ENCODE measurements at regions not wholly inside any gene's neighbourhood (a gene's known extent, or its start where the extent isn't known, plus 50 kb on each side); places are given as distances from the start of the nearest gene placed in this dataset.

GRCh38 chr5:5979377-5979760 is 399.0 kb downstream of the MED10 start:
- H3K36me3 ChIP-seq (ENCODE audit: control insufficient read depth in 2 of 2, insufficient read depth in 1 of 2, low read length in 2 of 2) = no peaks in the 10 kb centered on the region
- ChIA-PET POLR2A (no interaction called here), CTCF (no interaction called here)
- H3K4me1 ChIP-seq (ENCODE audit: control insufficient read depth, insufficient read depth, low read length) = no peaks in the 10 kb centered on the region
- no peak overlapping the region for H3K27ac ChIP-seq (ENCODE audit: extremely low read depth, low read depth, low read length)
- H3K9me3 ChIP-seq (ENCODE audit: control insufficient read depth, insufficient read depth, low read depth, low read length) = no peaks in the 10 kb centered on the region
- TF ChIP-seq, protein P1, sequence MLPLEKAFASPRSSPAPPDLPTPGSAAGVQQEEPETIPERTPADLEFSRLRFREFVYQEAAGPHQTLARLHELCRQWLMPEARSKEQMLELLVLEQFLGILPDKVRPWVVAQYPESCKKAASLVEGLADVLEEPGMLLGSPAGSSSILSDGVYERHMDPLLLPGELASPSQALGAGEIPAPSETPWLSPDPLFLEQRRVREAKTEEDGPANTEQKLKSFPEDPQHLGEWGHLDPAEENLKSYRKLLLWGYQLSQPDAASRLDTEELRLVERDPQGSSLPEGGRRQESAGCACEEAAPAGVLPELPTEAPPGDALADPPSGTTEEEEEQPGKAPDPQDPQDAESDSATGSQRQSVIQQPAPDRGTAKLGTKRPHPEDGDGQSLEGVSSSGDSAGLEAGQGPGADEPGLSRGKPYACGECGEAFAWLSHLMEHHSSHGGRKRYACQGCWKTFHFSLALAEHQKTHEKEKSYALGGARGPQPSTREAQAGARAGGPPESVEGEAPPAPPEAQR (tag by site-specific recombination; IDR thresholded peaks at IDR 0.05) = no peak
- TF ChIP-seq, protein P2, sequence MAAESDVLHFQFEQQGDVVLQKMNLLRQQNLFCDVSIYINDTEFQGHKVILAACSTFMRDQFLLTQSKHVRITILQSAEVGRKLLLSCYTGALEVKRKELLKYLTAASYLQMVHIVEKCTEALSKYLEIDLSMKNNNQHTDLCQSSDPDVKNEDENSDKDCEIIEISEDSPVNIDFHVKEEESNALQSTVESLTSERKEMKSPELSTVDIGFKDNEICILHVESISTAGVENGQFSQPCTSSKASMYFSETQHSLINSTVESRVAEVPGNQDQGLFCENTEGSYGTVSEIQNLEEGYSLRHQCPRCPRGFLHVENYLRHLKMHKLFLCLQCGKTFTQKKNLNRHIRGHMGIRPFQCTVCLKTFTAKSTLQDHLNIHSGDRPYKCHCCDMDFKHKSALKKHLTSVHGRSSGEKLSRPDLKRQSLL (tag by site-specific recombination; IDR thresholded peaks at IDR 0.05) = no peak
- TF ChIP-seq ZSCAN5A (tag by site-specific recombination; IDR thresholded peaks at IDR 0.05) (no peak), ZNF571 (tag by site-specific recombination; IDR thresholded peaks at IDR 0.05) (no peak), ZNF350 (tag by site-specific recombination; IDR thresholded peaks at IDR 0.05) (no peak), ZNF654 (tag by site-specific recombination; IDR thresholded peaks at IDR 0.05; ENCODE audit: low read depth) (no peak), MEIS1 (CRISPR knock-in tag; IDR thresholded peaks at IDR 0.05; ENCODE audit: borderline replicate concordance) (no peak), ZNF560 (tag by site-specific recombination; IDR thresholded peaks at IDR 0.05; ENCODE audit: borderline replicate concordance) (no peak), SCRT2 (tag by site-specific recombination; IDR thresholded peaks at IDR 0.05) (no peak), ZNF837 (tag by site-specific recombination; IDR thresholded peaks at IDR 0.05) (no peak)
- H3K4me3 ChIP-seq (ENCODE audit: low read depth, low read length) = no peak overlapping the region

DNA sequence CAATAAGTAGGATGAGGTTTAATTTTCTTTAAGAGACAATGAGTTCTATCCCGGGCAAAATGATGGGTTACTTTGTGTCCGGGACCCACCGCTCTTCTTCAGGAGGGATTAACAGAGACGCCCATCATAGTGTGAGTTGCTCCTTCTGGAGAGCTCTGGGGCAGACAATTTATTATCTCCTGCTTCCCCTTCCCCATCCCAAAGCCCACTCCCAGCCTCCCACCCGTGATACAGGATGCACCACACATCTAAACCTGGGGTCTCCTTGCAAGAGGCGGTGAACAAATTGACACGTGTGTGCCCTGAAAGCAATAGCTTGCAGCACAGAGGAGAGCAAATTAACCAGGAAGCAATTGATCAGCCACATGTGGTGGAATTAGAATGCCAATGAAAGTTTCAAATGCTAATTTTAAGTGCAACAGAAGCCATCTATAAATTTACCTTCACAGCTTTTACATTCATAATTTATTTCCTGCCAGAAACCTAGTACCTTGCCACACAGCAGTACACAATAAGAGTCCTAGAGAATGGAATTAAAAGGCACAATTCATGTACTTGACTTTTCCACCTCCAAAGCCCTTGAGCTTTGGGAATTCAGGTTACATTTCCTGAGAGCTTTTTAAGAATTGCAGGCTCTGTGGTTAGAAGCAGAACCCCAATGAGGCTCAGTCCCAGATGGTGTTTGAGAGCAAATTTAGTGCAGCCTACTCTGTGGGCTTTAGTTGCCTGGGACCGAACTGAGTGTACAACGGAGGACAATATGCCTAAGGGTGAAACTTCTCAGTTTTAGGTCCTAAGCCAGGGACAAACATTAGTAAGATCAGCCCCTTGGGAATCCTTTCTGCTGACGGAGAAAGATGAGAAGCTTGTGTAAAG is 399.6 kb downstream of the MED10 start:
- CTCF ChIA-PET = interaction anchor here (0.9 kb wide), 1 partner anchor 92 kb away, joined by 3 read pairs; no protein-coding TSS in a partner anchor
- H3K36me3 ChIP-seq (ENCODE audit: control insufficient read depth in 2 of 2, insufficient read depth in 1 of 2, low read length in 2 of 2) = no peaks in the 10 kb centered on the region
- no peaks in the 10 kb centered on the region for H3K4me1 ChIP-seq (ENCODE audit: control insufficient read depth, insufficient read depth, low read length)
- H3K9me3 ChIP-seq (ENCODE audit: control insufficient read depth, insufficient read depth, low read depth, low read length) = no peaks in the 10 kb centered on the region
- H3K4me3 ChIP-seq (ENCODE audit: low read depth, low read length) = no peak overlapping the region
- no peak overlapping the region for H3K27ac ChIP-seq (ENCODE audit: extremely low read depth, low read depth, low read length)
- POLR2A ChIA-PET = no interaction called here
- TF ChIP-seq ZNF121 (tag by site-specific recombination; IDR thresholded peaks at IDR 0.05) (no peak), MZF1 (tag by site-specific recombination; IDR thresholded peaks at IDR 0.05; ENCODE audit: borderline replicate concordance) (no peak), ZNF707 (tag by site-specific recombination; IDR thresholded peaks at IDR 0.05) (no peak), ZNF266 (tag by site-specific recombination; IDR thresholded peaks at IDR 0.05; ENCODE audit: low read depth) (no peak), ZNF138 (tag by site-specific recombination; IDR thresholded peaks at IDR 0.05; ENCODE audit: borderline replicate concordance) (no peak), ZNF585B (tag by site-specific recombination; IDR thresholded peaks at IDR 0.05) (no peak), ZSCAN16 (tag by site-specific recombination; IDR thresholded peaks at IDR 0.05) (no peak), KLF17 (tag by site-specific recombination; IDR thresholded peaks at IDR 0.05) (no peak), ZNF133 (tag by site-specific recombination; IDR thresholded peaks at IDR 0.05) (no peak), ZNF518A (tag by site-specific recombination; conservative IDR thresholded peaks at IDR 0.05; ENCODE audit: low read depth) (no peak), ZNF701 (tag by site-specific recombination; IDR thresholded peaks at IDR 0.05) (no peak)
- TF ChIP-seq, protein P3, sequence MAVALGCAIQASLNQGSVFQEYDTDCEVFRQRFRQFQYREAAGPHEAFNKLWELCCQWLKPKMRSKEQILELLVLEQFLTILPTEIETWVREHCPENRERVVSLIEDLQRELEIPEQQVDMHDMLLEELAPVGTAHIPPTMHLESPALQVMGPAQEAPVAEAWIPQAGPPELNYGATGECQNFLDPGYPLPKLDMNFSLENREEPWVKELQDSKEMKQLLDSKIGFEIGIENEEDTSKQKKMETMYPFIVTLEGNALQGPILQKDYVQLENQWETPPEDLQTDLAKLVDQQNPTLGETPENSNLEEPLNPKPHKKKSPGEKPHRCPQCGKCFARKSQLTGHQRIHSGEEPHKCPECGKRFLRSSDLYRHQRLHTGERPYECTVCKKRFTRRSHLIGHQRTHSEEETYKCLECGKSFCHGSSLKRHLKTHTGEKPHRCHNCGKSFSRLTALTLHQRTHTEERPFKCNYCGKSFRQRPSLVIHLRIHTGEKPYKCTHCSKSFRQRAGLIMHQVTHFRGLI (tag by site-specific recombination; IDR thresholded peaks at IDR 0.05) = no peak
